ENCODE measurements at regions not wholly inside any gene's neighbourhood (a gene's known extent, or its start where the extent isn't known, plus 50 kb on each side); places are given as distances from the start of the nearest gene placed in this dataset.

- TF ChIP-seq CTCF (IDR thresholded peaks at IDR 0.05; ENCODE audit: low read depth, low read length) (no peak), EZH2phosphoT487 (IDR thresholded peaks at IDR 0.05; ENCODE audit: low read depth) (no peak)
Measured at GRCh38 chr3:56952061-56952460, 108.4 kb upstream of the SPATA12 start.
